Central memory CD4-positive, alpha-beta T cell (primary cell): ENCODE measurements at regions not wholly inside any gene's neighbourhood (a gene's known extent, or its start where the extent isn't known, plus 50 kb on each side); places are given as distances from the start of the nearest gene placed in this dataset.
"Not testable (repeated sequence)": the region's sequence is repeated elsewhere in the genome, so short reads cannot be mapped to it uniquely, and the experiment has no call there.

Source experiments
- DNase-seq: peaks from one replicate; pipeline ENCODE4 v3.0.0; 2022

- DNase-seq: no peak
Observed at GRCh38 chr9:106060885-106061284, 366.5 kb downstream of the TMEM38B start.

GRCh38 chr9:106062250-106062649, 367.9 kb downstream of the TMEM38B start:
- no peak for DNase-seq

- no peak for DNase-seq
Observed at GRCh38 chr9:106065136-106065535, 370.8 kb downstream of the TMEM38B start.

GRCh38 chr9:106065579-106066214, 371.4 kb downstream of the TMEM38B start:
- DNase-seq: no peak

- DNase-seq: no peak
Observed at GRCh38 chr9:106066940-106067524, 372.7 kb downstream of the TMEM38B start.

- no peak for DNase-seq
Observed at GRCh38 chr9:106069241-106069640, 374.9 kb downstream of the TMEM38B start.

- no peak for DNase-seq
Observed at GRCh38 chr9:106072421-106072820, 378.1 kb downstream of the TMEM38B start.

- no peak for DNase-seq
Observed at GRCh38 chr9:106074006-106074405, 379.7 kb downstream of the TMEM38B start.

- DNase-seq: no peak
Observed at GRCh38 chr9:106075236-106075959, 381.1 kb downstream of the TMEM38B start.

- DNase-seq: no peak
Observed at GRCh38 chr9:106075960-106076327, 381.6 kb downstream of the TMEM38B start.

- DNase-seq: no peak
Observed at GRCh38 chr9:106076711-106077110, 382.4 kb downstream of the TMEM38B start.

GRCh38 chr9:106077731-106078130, 383.4 kb downstream of the TMEM38B start:
- DNase-seq: no peak

GRCh38 chr9:106082621-106083020, 388.3 kb downstream of the TMEM38B start:
- no peak for DNase-seq

- DNase-seq: no peak
Observed at GRCh38 chr9:106084702-106085101, 390.4 kb downstream of the TMEM38B start.

GRCh38 chr9:106085479-106085878, 391.1 kb downstream of the TMEM38B start:
- no peak for DNase-seq

- DNase-seq: no peak
Observed at GRCh38 chr9:106092083-106092482, 397.7 kb downstream of the TMEM38B start.

GRCh38 chr9:106102821-106103220, 408.5 kb downstream of the TMEM38B start:
- DNase-seq: no peak

GRCh38 chr9:106104887-106105286, 410.5 kb downstream of the TMEM38B start:
- no peak for DNase-seq

GRCh38 chr9:106106396-106106795, 412.1 kb downstream of the TMEM38B start:
- no peak for DNase-seq

GRCh38 chr9:106107716-106108115, 413.4 kb downstream of the TMEM38B start:
- no peak for DNase-seq

GRCh38 chr9:106109706-106110105, 415.4 kb downstream of the TMEM38B start:
- not testable (repeated sequence) for DNase-seq

GRCh38 chr9:106110483-106110882, 416.1 kb downstream of the TMEM38B start:
- no peak for DNase-seq

GRCh38 chr9:106111039-106111730, 416.8 kb downstream of the TMEM38B start:
- DNase-seq: no peak

- DNase-seq: no peak
Observed at GRCh38 chr9:106112935-106113334, 418.6 kb downstream of the TMEM38B start.
